ENCODE measurements at regions not wholly inside any gene's neighbourhood (a gene's known extent, or its start where the extent isn't known, plus 50 kb on each side); places are given as distances from the start of the nearest gene placed in this dataset.

DNA sequence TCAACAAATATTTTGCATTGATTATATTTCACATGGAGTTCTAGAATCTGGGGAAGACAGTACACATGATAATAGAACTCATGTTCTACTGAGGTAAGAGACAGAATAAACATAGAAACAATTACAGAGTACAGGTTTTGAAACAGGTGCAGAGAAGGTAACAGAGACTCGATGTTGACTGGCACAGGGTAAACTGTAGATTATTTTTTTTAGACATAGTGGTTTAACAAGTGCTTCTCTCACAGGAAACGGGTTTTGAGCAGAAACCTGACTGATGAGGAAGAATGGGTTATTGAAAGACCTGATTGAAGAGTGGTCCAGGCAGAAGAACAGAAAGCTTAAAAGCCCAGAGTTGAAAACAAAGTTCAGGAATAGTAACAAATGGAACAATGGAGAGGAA, 1002.5 kb upstream of the FAM98A start:
- no peak for TF ChIP-seq CTCF (IDR thresholded peaks at IDR 0.05)
- no peak for ATAC-seq (ENCODE audit: low FRiP score)
- no peak for DNase-seq (ENCODE audit: low spot score)

DNA sequence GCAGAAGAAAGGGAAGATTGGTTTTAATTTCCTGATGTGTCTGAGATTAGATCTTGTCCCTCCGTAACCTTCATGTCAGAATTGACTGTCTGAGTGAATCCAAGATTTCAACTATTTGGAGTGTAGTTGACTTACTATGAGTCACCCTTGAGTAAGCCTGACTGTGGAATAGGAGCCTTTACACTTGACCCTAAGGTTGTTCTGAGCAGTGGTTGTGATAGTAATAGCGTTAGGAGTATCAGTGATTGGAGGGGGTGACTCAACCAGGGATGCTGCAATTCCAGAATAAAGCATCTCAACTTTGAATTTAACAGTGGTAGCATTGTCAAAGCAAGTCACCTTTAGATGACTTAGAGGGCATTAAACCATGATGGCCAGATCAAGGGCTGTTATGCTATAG, 979.5 kb upstream of the FAM98A start:
- no peak for TF ChIP-seq CTCF (IDR thresholded peaks at IDR 0.05)
- DNase-seq (ENCODE audit: low spot score) (no peak), ATAC-seq (ENCODE audit: low FRiP score) (no peak)

GRCh38 chr2:34570266-34570872, 971.3 kb upstream of the FAM98A start:
- ATAC-seq (ENCODE audit: low FRiP score) (no peak), DNase-seq (ENCODE audit: low spot score) (no peak)
- TF ChIP-seq CTCF (IDR thresholded peaks at IDR 0.05), result no peak

- ATAC-seq (ENCODE audit: low FRiP score) (no peak), DNase-seq (ENCODE audit: low spot score) (no peak)
- TF ChIP-seq CTCF (IDR thresholded peaks at IDR 0.05), result no peak
These were observed 968.0 kb upstream of the FAM98A start for GRCh38 chr2:34567128-34567527.

DNA sequence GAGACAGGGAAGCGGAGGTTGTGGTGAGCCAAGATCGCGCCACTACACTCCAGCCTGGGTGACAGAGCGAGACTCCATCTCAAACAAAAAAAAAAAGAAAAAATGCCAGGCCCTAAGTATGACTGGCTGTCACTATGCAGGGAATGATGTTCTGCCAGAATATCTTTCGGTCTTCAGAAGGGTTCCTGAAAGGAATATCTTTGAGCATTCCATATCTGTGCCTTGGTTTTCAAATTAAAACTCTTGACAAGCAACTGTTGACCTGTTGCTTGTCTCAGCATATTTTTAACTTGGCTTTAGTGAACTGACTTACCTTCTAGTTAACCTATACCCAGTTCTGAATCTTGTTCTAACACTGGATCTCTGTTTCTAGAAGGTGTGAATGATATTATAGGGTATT, 953.2 kb upstream of the FAM98A start:
- DNase-seq (ENCODE audit: low spot score) (no peak), ATAC-seq (ENCODE audit: low FRiP score) (no peak)
- TF ChIP-seq CTCF (IDR thresholded peaks at IDR 0.05), result no peak

DNA sequence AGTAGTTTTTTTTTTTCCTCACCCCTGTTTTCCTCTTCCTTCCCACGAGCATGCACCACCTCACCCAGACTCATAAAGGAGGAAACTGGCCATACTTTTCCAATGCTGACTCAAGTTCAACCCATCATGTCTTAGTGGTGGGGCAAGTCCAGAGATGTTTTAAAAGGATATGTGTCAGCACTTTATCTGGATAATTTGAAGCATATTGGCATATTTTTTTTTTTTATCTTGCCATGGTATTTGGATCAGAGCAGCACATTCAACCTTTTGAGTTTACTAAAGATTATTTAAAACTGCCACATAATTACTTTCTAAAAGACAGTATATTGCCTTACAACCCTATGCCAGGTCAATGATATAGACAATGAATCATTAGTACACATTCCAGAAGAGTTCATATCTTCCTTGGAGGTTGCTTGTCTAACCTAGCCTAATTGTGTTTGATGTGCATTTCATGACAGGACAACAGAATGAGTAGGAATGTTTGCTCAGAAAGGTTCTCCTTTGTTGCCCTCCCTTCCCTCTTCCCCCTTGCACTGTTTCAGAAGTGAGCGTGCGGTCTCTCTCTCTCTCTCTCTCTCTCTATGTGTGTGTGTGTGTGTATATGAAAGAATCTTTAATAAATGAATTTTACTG, 950.7 kb upstream of the FAM98A start:
- TF ChIP-seq CTCF (IDR thresholded peaks at IDR 0.05), result no peak
- DNase-seq (ENCODE audit: low spot score), result no peak
- no peak for ATAC-seq (ENCODE audit: low FRiP score)

GRCh38 chr2:34547900-34548299, 948.8 kb upstream of the FAM98A start:
- ATAC-seq (ENCODE audit: low FRiP score) (no peak), DNase-seq (ENCODE audit: low spot score) (no peak)
- no peak for TF ChIP-seq CTCF (IDR thresholded peaks at IDR 0.05)

Data from omental fat pad (tissue), 3 donors.